ENCODE measurements at regions not wholly inside any gene's neighbourhood (a gene's known extent, or its start where the extent isn't known, plus 50 kb on each side); places are given as distances from the start of the nearest gene placed in this dataset.

- Histone ChIP-seq H3K27ac (ENCODE audit: low read depth in 2 of 2, low read length in 1 of 2) (no peak overlapping the region), H3K4me3 (ENCODE audit: low read depth in 1 of 2, low read length in 2 of 2) (no peak overlapping the region), H3K36me3 (ENCODE audit: control insufficient read depth in 2 of 2, insufficient read depth in 2 of 2, low read length in 1 of 2) (no peaks in the 10 kb centered on the region), H3K27me3 (ENCODE audit: control insufficient read depth in 1 of 2, insufficient read depth in 2 of 2, low read length in 2 of 2) (no peaks in the 10 kb centered on the region), H3K9me3 (ENCODE audit: control insufficient read depth in 2 of 2, insufficient read depth in 1 of 2, low read depth in 1 of 2, low read length in 1 of 2) (no peaks in the 10 kb centered on the region), H3K4me1 (ENCODE audit: control insufficient read depth in 2 of 2, insufficient read depth in 2 of 2, low read length in 1 of 2) (no peaks in the 10 kb centered on the region)
- WGBS, 2 donors, result 62 to 66% methylated on average over 4 of the region's 4 CpGs
These were observed 398.4 kb downstream of the PPP3CA start for GRCh38 chr4:100948911-100949310.

GRCh38 chr4:100945789-100946188 is 401.5 kb downstream of the PPP3CA start:
- Histone ChIP-seq H3K36me3 (ENCODE audit: control insufficient read depth in 2 of 2, insufficient read depth in 2 of 2, low read length in 1 of 2) (no peaks in the 10 kb centered on the region), H3K27me3 (ENCODE audit: control insufficient read depth in 1 of 2, insufficient read depth in 2 of 2, low read length in 2 of 2) (no peaks in the 10 kb centered on the region), H3K4me3 (ENCODE audit: low read depth in 1 of 2, low read length in 2 of 2) (no peak overlapping the region), H3K9me3 (ENCODE audit: control insufficient read depth in 2 of 2, insufficient read depth in 1 of 2, low read depth in 1 of 2, low read length in 1 of 2) (no peaks in the 10 kb centered on the region), H3K27ac (ENCODE audit: low read depth in 2 of 2, low read length in 1 of 2) (no peak overlapping the region), H3K4me1 (ENCODE audit: control insufficient read depth in 2 of 2, insufficient read depth in 2 of 2, low read length in 1 of 2) (no peaks in the 10 kb centered on the region)

GRCh38 chr4:100938698-100939097 is 408.6 kb downstream of the PPP3CA start:
- no peaks in the 10 kb centered on the region for H3K27me3 ChIP-seq (ENCODE audit: control insufficient read depth in 1 of 2, insufficient read depth in 2 of 2, low read length in 2 of 2)
- no peaks in the 10 kb centered on the region for H3K4me1 ChIP-seq (ENCODE audit: control insufficient read depth in 2 of 2, insufficient read depth in 2 of 2, low read length in 1 of 2)
- no peak overlapping the region for H3K4me3 ChIP-seq (ENCODE audit: low read depth in 1 of 2, low read length in 2 of 2)
- no peak overlapping the region for H3K27ac ChIP-seq (ENCODE audit: low read depth in 2 of 2, low read length in 1 of 2)
- WGBS, 2 donors, result 98 to 100% methylated on average over 2 of the region's 2 CpGs
- H3K9me3 ChIP-seq (ENCODE audit: control insufficient read depth in 2 of 2, insufficient read depth in 1 of 2, low read depth in 1 of 2, low read length in 1 of 2), result no peaks in the 10 kb centered on the region
- H3K36me3 ChIP-seq (ENCODE audit: control insufficient read depth in 2 of 2, insufficient read depth in 2 of 2, low read length in 1 of 2), result no peaks in the 10 kb centered on the region

- no peaks in the 10 kb centered on the region for H3K9me3 ChIP-seq (ENCODE audit: control insufficient read depth in 2 of 2, insufficient read depth in 1 of 2, low read depth in 1 of 2, low read length in 1 of 2)
- no peaks in the 10 kb centered on the region for H3K4me1 ChIP-seq (ENCODE audit: control insufficient read depth in 2 of 2, insufficient read depth in 2 of 2, low read length in 1 of 2)
- no peak overlapping the region for H3K27ac ChIP-seq (ENCODE audit: low read depth in 2 of 2, low read length in 1 of 2)
- H3K27me3 ChIP-seq (ENCODE audit: control insufficient read depth in 1 of 2, insufficient read depth in 2 of 2, low read length in 2 of 2), result no peaks in the 10 kb centered on the region
- WGBS, 2 donors, result 45 to 52% methylated on average over 4 of the region's 4 CpGs
- H3K4me3 ChIP-seq (ENCODE audit: low read depth in 1 of 2, low read length in 2 of 2), result no peak overlapping the region
- H3K36me3 ChIP-seq (ENCODE audit: control insufficient read depth in 2 of 2, insufficient read depth in 2 of 2, low read length in 1 of 2), result no peaks in the 10 kb centered on the region
These were observed 410.5 kb downstream of the PPP3CA start for GRCh38 chr4:100936661-100937375.

GRCh38 chr4:100935090-100935489 is 412.2 kb downstream of the PPP3CA start:
- no peaks in the 10 kb centered on the region for H3K27me3 ChIP-seq (ENCODE audit: control insufficient read depth in 1 of 2, insufficient read depth in 2 of 2, low read length in 2 of 2)
- H3K4me1 ChIP-seq (ENCODE audit: control insufficient read depth in 2 of 2, insufficient read depth in 2 of 2, low read length in 1 of 2), result no peaks in the 10 kb centered on the region
- H3K4me3 ChIP-seq (ENCODE audit: low read depth in 1 of 2, low read length in 2 of 2), result no peak overlapping the region
- no peak overlapping the region for H3K27ac ChIP-seq (ENCODE audit: low read depth in 2 of 2, low read length in 1 of 2)
- H3K36me3 ChIP-seq (ENCODE audit: control insufficient read depth in 2 of 2, insufficient read depth in 2 of 2, low read length in 1 of 2), result no peaks in the 10 kb centered on the region
- no peaks in the 10 kb centered on the region for H3K9me3 ChIP-seq (ENCODE audit: control insufficient read depth in 2 of 2, insufficient read depth in 1 of 2, low read depth in 1 of 2, low read length in 1 of 2)
- WGBS, 2 donors, result 77 to 86% methylated on average over 1 of the region's 1 CpG

- 79 to 83% methylated on average over 4 of the region's 4 CpGs for WGBS, 2 donors
- H3K4me3 ChIP-seq (ENCODE audit: low read depth in 1 of 2, low read length in 2 of 2), result no peak overlapping the region
These were observed 413.7 kb downstream of the PPP3CA start for GRCh38 chr4:100933628-100934027.

GRCh38 chr4:100929758-100930157 is 411.9 kb upstream of the EMCN start:
- H3K4me3 ChIP-seq (ENCODE audit: low read depth in 1 of 2, low read length in 2 of 2), result no peak overlapping the region
- no peak overlapping the region for H3K27ac ChIP-seq (ENCODE audit: low read depth in 2 of 2, low read length in 1 of 2)
- H3K4me1 ChIP-seq (ENCODE audit: control insufficient read depth in 2 of 2, insufficient read depth in 2 of 2, low read length in 1 of 2), result no peaks in the 10 kb centered on the region
- no peaks in the 10 kb centered on the region for H3K36me3 ChIP-seq (ENCODE audit: control insufficient read depth in 2 of 2, insufficient read depth in 2 of 2, low read length in 1 of 2)
- H3K9me3 ChIP-seq (ENCODE audit: control insufficient read depth in 2 of 2, insufficient read depth in 1 of 2, low read depth in 1 of 2, low read length in 1 of 2), result no peaks in the 10 kb centered on the region
- 69 to 85% methylated on average over 1 of the region's 1 CpG for WGBS, 2 donors
- H3K27me3 ChIP-seq (ENCODE audit: control insufficient read depth in 1 of 2, insufficient read depth in 2 of 2, low read length in 2 of 2), result no peaks in the 10 kb centered on the region

More at GRCh38 chr4:100933628-100934027, 413.7 kb downstream of the PPP3CA start:
- H3K4me1 ChIP-seq (ENCODE audit: control insufficient read depth in 2 of 2, insufficient read depth in 2 of 2, low read length in 1 of 2), result no peaks in the 10 kb centered on the region
- no peaks in the 10 kb centered on the region for H3K9me3 ChIP-seq (ENCODE audit: control insufficient read depth in 2 of 2, insufficient read depth in 1 of 2, low read depth in 1 of 2, low read length in 1 of 2)
- no peaks in the 10 kb centered on the region for H3K36me3 ChIP-seq (ENCODE audit: control insufficient read depth in 2 of 2, insufficient read depth in 2 of 2, low read length in 1 of 2)
- H3K27me3 ChIP-seq (ENCODE audit: control insufficient read depth in 1 of 2, insufficient read depth in 2 of 2, low read length in 2 of 2), result no peaks in the 10 kb centered on the region
- H3K27ac ChIP-seq (ENCODE audit: low read depth in 2 of 2, low read length in 1 of 2), result no peak overlapping the region

- no peaks in the 10 kb centered on the region for H3K27me3 ChIP-seq (ENCODE audit: control insufficient read depth in 1 of 2, insufficient read depth in 2 of 2, low read length in 2 of 2)
- no peaks in the 10 kb centered on the region for H3K9me3 ChIP-seq (ENCODE audit: control insufficient read depth in 2 of 2, insufficient read depth in 1 of 2, low read depth in 1 of 2, low read length in 1 of 2)
- WGBS, 2 donors, result 78 to 81% methylated on average over 1 of the region's 1 CpG
- H3K4me3 ChIP-seq (ENCODE audit: low read depth in 1 of 2, low read length in 2 of 2), result no peak overlapping the region
- no peaks in the 10 kb centered on the region for H3K36me3 ChIP-seq (ENCODE audit: control insufficient read depth in 2 of 2, insufficient read depth in 2 of 2, low read length in 1 of 2)
- no peaks in the 10 kb centered on the region for H3K4me1 ChIP-seq (ENCODE audit: control insufficient read depth in 2 of 2, insufficient read depth in 2 of 2, low read length in 1 of 2)
- H3K27ac ChIP-seq (ENCODE audit: low read depth in 2 of 2, low read length in 1 of 2), result no peak overlapping the region
These were observed 411.3 kb upstream of the EMCN start for GRCh38 chr4:100929135-100929534.

GRCh38 chr4:100926039-100926717 is 408.4 kb upstream of the EMCN start:
- 88 to 91% methylated on average over 2 of the region's 2 CpGs for WGBS, 2 donors

GRCh38 chr4:100913685-100914084 is 395.9 kb upstream of the EMCN start:
- H3K27ac ChIP-seq (ENCODE audit: low read depth in 2 of 2, low read length in 1 of 2), result no peak overlapping the region
- H3K27me3 ChIP-seq (ENCODE audit: control insufficient read depth in 1 of 2, insufficient read depth in 2 of 2, low read length in 2 of 2), result no peaks in the 10 kb centered on the region
- 76 to 77% methylated on average over 6 of the region's 6 CpGs for WGBS, 2 donors
- no peaks in the 10 kb centered on the region for H3K36me3 ChIP-seq (ENCODE audit: control insufficient read depth in 2 of 2, insufficient read depth in 2 of 2, low read length in 1 of 2)
- H3K4me3 ChIP-seq (ENCODE audit: low read depth in 1 of 2, low read length in 2 of 2), result no peak overlapping the region
- no peaks in the 10 kb centered on the region for H3K4me1 ChIP-seq (ENCODE audit: control insufficient read depth in 2 of 2, insufficient read depth in 2 of 2, low read length in 1 of 2)
- no peaks in the 10 kb centered on the region for H3K9me3 ChIP-seq (ENCODE audit: control insufficient read depth in 2 of 2, insufficient read depth in 1 of 2, low read depth in 1 of 2, low read length in 1 of 2)

More at GRCh38 chr4:100926039-100926717, 408.4 kb upstream of the EMCN start:
- Histone ChIP-seq H3K4me1 (ENCODE audit: control insufficient read depth in 2 of 2, insufficient read depth in 2 of 2, low read length in 1 of 2) (no peaks in the 10 kb centered on the region), H3K36me3 (ENCODE audit: control insufficient read depth in 2 of 2, insufficient read depth in 2 of 2, low read length in 1 of 2) (no peaks in the 10 kb centered on the region), H3K27me3 (ENCODE audit: control insufficient read depth in 1 of 2, insufficient read depth in 2 of 2, low read length in 2 of 2) (no peaks in the 10 kb centered on the region), H3K4me3 (ENCODE audit: low read depth in 1 of 2, low read length in 2 of 2) (no peak overlapping the region), H3K9me3 (ENCODE audit: control insufficient read depth in 2 of 2, insufficient read depth in 1 of 2, low read depth in 1 of 2, low read length in 1 of 2) (no peaks in the 10 kb centered on the region), H3K27ac (ENCODE audit: low read depth in 2 of 2, low read length in 1 of 2) (no peak overlapping the region)

All from esophagus (tissue), 2 donors.